OCI-LY3 (cell line): ENCODE measurements at regions not wholly inside any gene's neighbourhood (a gene's known extent, or its start where the extent isn't known, plus 50 kb on each side); places are given as distances from the start of the nearest gene placed in this dataset.
A peak's percentile ranks its signal among the peaks of the same experiment; 100 is the strongest.

ENCODE experiments used
- H2AFZ ChIP-seq: fragments of 200-600, 300-600 bp; shearing (Covaris generic); 2 replicates; pipeline ENCODE4 v1.6.0; 2014; ENCODE audit warnings: antibody characterized with exemption, low read depth, low read length
- H3K27ac ChIP-seq: fragments of 200-600, 300-600 bp; sonication (generic); 2 replicates; pipeline ENCODE4 v1.5.1; 2014; ENCODE audit warnings: mild to moderate bottlenecking, low read length, moderate library complexity, mixed read lengths
- H3K27me3 ChIP-seq: fragments of 200-600, 300-600 bp; sonication (generic); 2 replicates; pipeline ENCODE4 v1.6.1; 2014; ENCODE audit warnings: low read depth, low read length, mixed read lengths
- H3K36me3 ChIP-seq: fragments of 200-600, 300-600 bp; sonication (generic); replicated peaks from 2 replicates; pipeline ENCODE3; 2014; ENCODE audit warnings: low read depth, low read length, mixed read lengths
- H3K4me1 ChIP-seq: fragments of 300-600, 200-600 bp; sonication (generic); 2 replicates; pipeline ENCODE4 v1.6.1; 2014; ENCODE audit warnings: low read length, mixed read lengths
- H3K4me2 ChIP-seq: fragments of 200-600, 300-600 bp; sonication (generic); 2 replicates; pipeline ENCODE4 v1.6.1; 2014; ENCODE audit warnings: low read length, mixed read lengths
- H3K4me3 ChIP-seq: fragments of 300-600, 200-600 bp; sonication (generic); 2 replicates; pipeline ENCODE4 v1.5.1; 2014; ENCODE audit warnings: antibody characterized with exemption, mild to moderate bottlenecking, low read length, moderate library complexity
- H3K79me2 ChIP-seq: fragments of 300-600, 200-600 bp; shearing (Covaris generic); 2 replicates; pipeline ENCODE4 v1.6.1; 2014; ENCODE audit warnings: mild to moderate bottlenecking, low read length, mixed read lengths
- H3K9ac ChIP-seq: fragments of 300-600, 200-600 bp; shearing (Covaris generic); 2 replicates; pipeline ENCODE4 v1.6.0; 2014; ENCODE audit warnings: mild to moderate bottlenecking, low read length, moderate library complexity
- H3K9me3 ChIP-seq: fragments of 200-600, 300-600 bp; shearing (Covaris generic); 2 replicates; pipeline ENCODE4 v1.6.1; 2014; ENCODE audit warnings: low read length, mixed read lengths; ENCODE audit not compliant: insufficient read depth
- H4K20me1 ChIP-seq: fragments of 200-600, 300-600 bp; sonication (generic); 2 replicates; pipeline ENCODE4 v1.6.1; 2016; ENCODE audit warnings: low read length, mixed read lengths; ENCODE audit not compliant: insufficient read depth
- CTCF ChIP-seq: fragments of 200-600, 300-600 bp; sonication (generic); IDR thresholded peaks from 2 replicates; pipeline ENCODE4 v1.5.1; 2014; ENCODE audit warnings: antibody characterized with exemption, low read length, low read depth
- EZH2phosphoT487 ChIP-seq: fragments of 200-600 bp; shearing (Covaris generic); IDR thresholded peaks from 2 replicates; pipeline ENCODE4 v1.6.1; 2018; ENCODE audit warnings: antibody characterized with exemption, mixed run types, low read depth

DNA sequence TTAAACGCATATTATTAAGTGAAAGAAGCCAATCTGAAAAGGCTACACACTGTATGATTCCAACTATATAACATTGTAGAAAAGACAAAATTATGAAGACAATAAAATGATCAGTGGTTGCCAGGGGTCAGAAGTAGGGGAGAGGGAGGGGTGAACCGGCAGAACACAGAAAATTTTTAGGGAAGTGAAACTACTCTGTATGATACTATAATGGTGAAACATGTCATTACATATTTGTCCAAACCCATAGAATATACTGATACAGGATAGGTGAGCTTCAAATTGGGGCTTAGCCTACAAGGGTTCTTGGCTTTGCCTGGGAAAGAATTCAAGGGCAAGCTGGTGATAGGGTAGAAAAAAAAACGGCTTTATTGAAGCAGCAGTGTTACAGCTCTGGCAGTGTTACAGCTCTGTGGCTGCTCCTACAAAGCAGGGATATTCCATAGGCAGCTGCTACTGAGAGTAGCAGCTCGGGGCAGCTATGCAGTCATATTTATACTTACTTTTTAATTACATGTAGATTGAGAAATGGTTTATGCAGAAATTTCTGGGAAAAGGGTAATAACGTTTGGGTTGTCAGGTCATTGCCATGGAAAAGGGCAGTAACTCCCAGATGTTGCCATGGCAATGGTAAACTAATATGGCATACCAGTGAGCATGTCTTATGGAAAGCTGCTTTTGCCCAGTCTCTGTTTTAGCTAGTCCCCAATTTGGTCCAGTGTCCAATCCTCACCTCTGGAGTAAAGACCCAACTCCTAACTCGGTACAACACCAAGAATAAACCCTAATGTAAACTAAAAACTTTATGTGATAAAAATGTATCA lies 125.1 kb upstream of the SLC25A36 start:
- Histone ChIP-seq H3K4me2 (peak overlapping the region; percentile 26), H3K4me1 (peaks cover 26% of the 10 kb centered on the region), H3K4me3 (no peak overlapping the region), H4K20me1 (no peaks in the 10 kb centered on the region), H3K36me3 (no peaks in the 10 kb centered on the region), H3K9ac (no peak overlapping the region), H3K9me3 (no peaks in the 10 kb centered on the region), H3K27me3 (no peaks in the 10 kb centered on the region), H3K79me2 (no peaks in the 10 kb centered on the region), H3K27ac (no peak overlapping the region), H2AFZ (no peak overlapping the region)
- no peak for TF ChIP-seq CTCF
- no peak for TF ChIP-seq EZH2phosphoT487

DNA sequence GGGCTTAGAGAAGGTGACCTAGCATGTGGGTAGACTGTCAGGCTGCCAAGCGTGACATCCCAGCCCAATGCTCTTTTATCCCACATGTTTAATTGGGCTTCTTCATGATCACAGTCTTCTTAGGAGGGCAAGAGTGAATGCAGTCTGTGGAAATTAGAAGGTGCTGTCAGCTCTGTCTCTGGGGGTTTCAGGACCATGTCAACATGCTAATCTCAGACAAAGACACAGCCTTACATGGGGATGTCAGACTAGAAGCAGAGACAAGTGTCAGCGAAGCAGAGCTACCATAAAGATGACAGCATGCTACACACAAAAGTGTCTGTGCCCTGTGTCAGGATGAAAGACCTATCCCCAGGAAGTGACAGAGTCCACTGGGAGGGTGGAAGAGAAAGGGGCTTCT lies 120.1 kb upstream of the SLC25A36 start:
- no peaks in the 10 kb centered on the region for H3K36me3 ChIP-seq
- H3K9me3 ChIP-seq, result no peaks in the 10 kb centered on the region
- H3K27me3 ChIP-seq, result no peaks in the 10 kb centered on the region
- H3K4me3 ChIP-seq, result no peak overlapping the region
- no peaks in the 10 kb centered on the region for H4K20me1 ChIP-seq
- no peak overlapping the region for H3K4me2 ChIP-seq
- no peaks in the 10 kb centered on the region for H3K79me2 ChIP-seq
- TF ChIP-seq CTCF (no peak), EZH2phosphoT487 (no peak)
- no peak overlapping the region for H3K27ac ChIP-seq
- no peak overlapping the region for H3K9ac ChIP-seq
- no peak overlapping the region for H2AFZ ChIP-seq
- H3K4me1 ChIP-seq, result peaks cover 31% of the 10 kb centered on the region

- Histone ChIP-seq H3K4me1 (peaks cover 27% of the 10 kb centered on the region), H3K36me3 (no peaks in the 10 kb centered on the region)
- TF ChIP-seq EZH2phosphoT487, result no peak
- TF ChIP-seq CTCF, result no peak
Observed at GRCh38 chr3:140822401-140823047, 119.1 kb upstream of the SLC25A36 start.

DNA sequence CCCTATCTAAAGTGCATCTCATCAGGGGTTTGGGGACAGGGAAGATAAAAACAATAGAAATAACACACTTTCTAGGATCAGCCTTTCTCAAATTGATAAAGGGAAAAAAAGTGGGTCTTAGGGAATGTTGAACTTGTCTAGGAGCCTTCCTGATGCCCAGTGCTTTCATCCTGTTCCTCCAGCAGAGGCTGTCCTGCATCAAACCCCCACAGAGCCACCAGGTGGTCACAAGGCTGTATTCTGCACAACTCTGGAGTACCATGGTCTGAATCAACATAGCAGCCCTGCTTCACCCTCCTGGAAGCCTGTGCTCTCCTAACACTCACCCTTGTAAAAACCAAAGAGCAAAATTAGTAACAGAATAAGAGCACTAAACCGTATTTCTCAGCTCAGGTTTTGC lies 118.5 kb upstream of the SLC25A36 start:
- Histone ChIP-seq H3K27me3 (no peaks in the 10 kb centered on the region), H3K4me1 (peaks cover 33% of the 10 kb centered on the region), H3K27ac (no peak overlapping the region), H3K79me2 (no peaks in the 10 kb centered on the region), H3K4me3 (no peak overlapping the region), H3K9ac (no peak overlapping the region), H3K4me2 (no peak overlapping the region), H2AFZ (no peak overlapping the region), H3K9me3 (no peaks in the 10 kb centered on the region), H4K20me1 (no peaks in the 10 kb centered on the region), H3K36me3 (no peaks in the 10 kb centered on the region)
- TF ChIP-seq CTCF (no peak), EZH2phosphoT487 (no peak)

More at GRCh38 chr3:140822401-140823047, 119.1 kb upstream of the SLC25A36 start:
- Histone ChIP-seq H2AFZ (no peak overlapping the region), H3K79me2 (no peaks in the 10 kb centered on the region), H3K9me3 (no peaks in the 10 kb centered on the region), H3K27me3 (no peaks in the 10 kb centered on the region), H3K4me2 (no peak overlapping the region), H3K27ac (no peak overlapping the region), H4K20me1 (no peaks in the 10 kb centered on the region), H3K4me3 (no peak overlapping the region), H3K9ac (no peak overlapping the region)
